ENCODE measurements at regions not wholly inside any gene's neighbourhood (a gene's known extent, or its start where the extent isn't known, plus 50 kb on each side); places are given as distances from the start of the nearest gene placed in this dataset.

DNA sequence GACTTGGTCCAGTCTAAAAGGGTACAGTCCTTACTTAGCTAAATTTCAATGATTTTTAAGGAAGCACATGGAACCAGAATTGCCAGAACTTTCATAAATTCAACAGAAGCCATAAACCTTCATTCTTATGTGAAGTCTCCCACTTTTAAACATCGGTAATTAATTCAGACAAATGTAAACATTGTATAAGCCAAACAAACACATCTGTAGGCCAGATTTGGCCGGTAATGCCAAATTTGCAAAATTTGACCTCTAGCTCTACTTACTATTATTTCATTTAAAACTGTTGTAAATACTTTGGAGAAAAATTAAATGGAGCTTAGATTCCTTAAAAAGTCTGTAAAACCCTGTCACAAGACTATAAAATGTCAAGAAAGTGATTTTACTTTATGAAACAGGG, 83.2 kb upstream of the GALNT5 start:
- Histone ChIP-seq H3K27me3 (ENCODE audit: control insufficient read depth, low read length) (no peaks in the 10 kb centered on the region), H3K4me1 (ENCODE audit: control insufficient read depth, low read length) (no peaks in the 10 kb centered on the region), H3K36me3 (ENCODE audit: control insufficient read depth, low read length) (no peaks in the 10 kb centered on the region), H3K79me2 (ENCODE audit: control insufficient read depth, low read length) (no peaks in the 10 kb centered on the region), H4K20me1 (ENCODE audit: control insufficient read depth, insufficient read depth, low read depth, low read length) (no peaks in the 10 kb centered on the region), H3K4me3 (ENCODE audit: low read length) (no peak overlapping the region), H3F3A (ENCODE audit: control insufficient read depth, insufficient read depth) (no peaks in the 10 kb centered on the region), H3K27ac (ENCODE audit: low read depth, low read length) (no peak overlapping the region), H3K9me2 (replicated peaks; ENCODE audit: control insufficient read depth, low read length) (no peaks in the 10 kb centered on the region), H3K9me3 (ENCODE audit: control insufficient read depth, insufficient read depth, low read length) (no peaks in the 10 kb centered on the region), H3K4me2 (ENCODE audit: low read length) (no peak overlapping the region)
- TF ChIP-seq EZH2phosphoT487 (IDR thresholded peaks at IDR 0.05; ENCODE audit: borderline replicate concordance, low read length): no peak
- TF ChIP-seq, protein P1, sequence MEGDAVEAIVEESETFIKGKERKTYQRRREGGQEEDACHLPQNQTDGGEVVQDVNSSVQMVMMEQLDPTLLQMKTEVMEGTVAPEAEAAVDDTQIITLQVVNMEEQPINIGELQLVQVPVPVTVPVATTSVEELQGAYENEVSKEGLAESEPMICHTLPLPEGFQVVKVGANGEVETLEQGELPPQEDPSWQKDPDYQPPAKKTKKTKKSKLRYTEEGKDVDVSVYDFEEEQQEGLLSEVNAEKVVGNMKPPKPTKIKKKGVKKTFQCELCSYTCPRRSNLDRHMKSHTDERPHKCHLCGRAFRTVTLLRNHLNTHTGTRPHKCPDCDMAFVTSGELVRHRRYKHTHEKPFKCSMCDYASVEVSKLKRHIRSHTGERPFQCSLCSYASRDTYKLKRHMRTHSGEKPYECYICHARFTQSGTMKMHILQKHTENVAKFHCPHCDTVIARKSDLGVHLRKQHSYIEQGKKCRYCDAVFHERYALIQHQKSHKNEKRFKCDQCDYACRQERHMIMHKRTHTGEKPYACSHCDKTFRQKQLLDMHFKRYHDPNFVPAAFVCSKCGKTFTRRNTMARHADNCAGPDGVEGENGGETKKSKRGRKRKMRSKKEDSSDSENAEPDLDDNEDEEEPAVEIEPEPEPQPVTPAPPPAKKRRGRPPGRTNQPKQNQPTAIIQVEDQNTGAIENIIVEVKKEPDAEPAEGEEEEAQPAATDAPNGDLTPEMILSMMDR (IDR thresholded peaks at IDR 0.05; ENCODE audit: low read depth, low read length, poor library complexity, severe bottlenecking): no peak

DNA sequence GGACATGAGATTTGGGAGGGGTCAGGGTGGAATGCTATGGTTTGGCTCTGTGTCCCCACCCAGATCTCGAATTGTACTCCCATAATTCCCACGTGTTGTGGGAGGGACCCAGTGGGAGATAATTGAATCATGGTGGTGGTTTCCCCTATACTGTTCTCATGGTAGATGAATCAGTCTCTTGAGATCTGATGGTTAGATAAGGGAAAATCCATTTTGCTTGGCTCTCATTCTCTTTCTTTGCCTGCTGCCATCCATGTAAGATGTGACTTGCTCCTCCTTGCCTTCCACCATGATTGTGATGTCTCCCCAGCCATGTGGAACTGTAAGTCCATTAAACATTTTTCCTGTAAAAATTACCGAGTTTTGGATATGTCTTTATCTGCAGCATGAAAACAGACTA, 80.9 kb upstream of the GALNT5 start:
- no peaks in the 10 kb centered on the region for H3K27me3 ChIP-seq (ENCODE audit: control insufficient read depth, low read length)
- H3F3A ChIP-seq (ENCODE audit: control insufficient read depth, insufficient read depth): no peaks in the 10 kb centered on the region
- H3K9me3 ChIP-seq (ENCODE audit: control insufficient read depth, insufficient read depth, low read length): no peaks in the 10 kb centered on the region
- H3K79me2 ChIP-seq (ENCODE audit: control insufficient read depth, low read length): no peaks in the 10 kb centered on the region
- no peak overlapping the region for H3K4me3 ChIP-seq (ENCODE audit: low read length)
- H3K9me2 ChIP-seq (replicated peaks; ENCODE audit: control insufficient read depth, low read length): no peaks in the 10 kb centered on the region
- no peaks in the 10 kb centered on the region for H3K4me1 ChIP-seq (ENCODE audit: control insufficient read depth, low read length)
- H3K36me3 ChIP-seq (ENCODE audit: control insufficient read depth, low read length): no peaks in the 10 kb centered on the region
- H4K20me1 ChIP-seq (ENCODE audit: control insufficient read depth, insufficient read depth, low read depth, low read length): no peaks in the 10 kb centered on the region
- no peak overlapping the region for H3K27ac ChIP-seq (ENCODE audit: low read depth, low read length)
- no peak for TF ChIP-seq EZH2phosphoT487 (IDR thresholded peaks at IDR 0.05; ENCODE audit: borderline replicate concordance, low read length)
- TF ChIP-seq, protein P1 (IDR thresholded peaks at IDR 0.05; ENCODE audit: low read depth, low read length, poor library complexity, severe bottlenecking): no peak
- H3K4me2 ChIP-seq (ENCODE audit: low read length): no peak overlapping the region

DNA sequence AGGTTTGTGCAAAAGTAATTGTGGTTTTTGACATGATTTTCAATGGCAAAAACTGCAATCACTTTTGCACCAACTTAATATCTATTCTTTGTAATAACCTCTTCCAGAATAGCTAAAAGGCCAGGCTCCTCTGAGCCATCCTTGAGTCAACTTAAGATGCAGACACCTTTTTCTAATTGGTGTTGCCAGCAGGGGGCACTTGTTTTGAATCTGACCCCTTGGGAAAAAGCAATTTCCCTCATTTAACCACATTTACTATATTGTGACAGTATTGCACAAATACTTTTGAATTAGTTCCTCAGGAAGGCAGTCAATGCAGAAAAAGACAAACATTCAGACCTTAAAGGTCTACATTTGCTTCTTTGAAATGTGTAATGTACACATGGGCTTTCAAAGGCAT, 78.6 kb upstream of the GALNT5 start:
- no peak overlapping the region for H3K27ac ChIP-seq (ENCODE audit: low read depth, low read length)
- H4K20me1 ChIP-seq (ENCODE audit: control insufficient read depth, insufficient read depth, low read depth, low read length): no peaks in the 10 kb centered on the region
- no peaks in the 10 kb centered on the region for H3K79me2 ChIP-seq (ENCODE audit: control insufficient read depth, low read length)
- TF ChIP-seq, protein P1 (IDR thresholded peaks at IDR 0.05; ENCODE audit: low read depth, low read length, poor library complexity, severe bottlenecking): peak; percentile 32
- no peak for TF ChIP-seq EZH2phosphoT487 (IDR thresholded peaks at IDR 0.05; ENCODE audit: borderline replicate concordance, low read length)
- H3K27me3 ChIP-seq (ENCODE audit: control insufficient read depth, low read length): no peaks in the 10 kb centered on the region
- H3F3A ChIP-seq (ENCODE audit: control insufficient read depth, insufficient read depth): no peaks in the 10 kb centered on the region
- H3K4me1 ChIP-seq (ENCODE audit: control insufficient read depth, low read length): no peaks in the 10 kb centered on the region
- no peak overlapping the region for H3K4me2 ChIP-seq (ENCODE audit: low read length)
- no peaks in the 10 kb centered on the region for H3K9me2 ChIP-seq (replicated peaks; ENCODE audit: control insufficient read depth, low read length)
- no peaks in the 10 kb centered on the region for H3K36me3 ChIP-seq (ENCODE audit: control insufficient read depth, low read length)
- H3K4me3 ChIP-seq (ENCODE audit: low read length): no peak overlapping the region
- H3K9me3 ChIP-seq (ENCODE audit: control insufficient read depth, insufficient read depth, low read length): no peaks in the 10 kb centered on the region

Measured in DOHH2 (cell line).